Activated CD4-positive, CD25-positive, alpha-beta regulatory T cell treated with anti-CD3 and anti-CD28 coated beads, Interleukin-2, amount 50 U/mL, for 24 hours (primary cell): ENCODE measurements at regions not wholly inside any gene's neighbourhood (a gene's known extent, or its start where the extent isn't known, plus 50 kb on each side); places are given as distances from the start of the nearest gene placed in this dataset.
"Not testable (repeated sequence)": the region's sequence is repeated elsewhere in the genome, so short reads cannot be mapped to it uniquely, and the experiment has no call there.

Experiments used
- ATAC-seq, 2 donors: fragments of 150-1000 bp; cut with Tn5 transposase; one replicate each; pipeline ENCODE4 v1.10.0; 2021; ENCODE audit warnings: mild to moderate bottlenecking in 1 of 2, moderate library complexity in 1 of 2

- no peak for ATAC-seq
Observed at GRCh38 chr3:169029674-169030285, 633.7 kb downstream of the MECOM start.

- no peak for ATAC-seq
Observed at GRCh38 chr3:169028716-169029115, 634.8 kb downstream of the MECOM start.

GRCh38 chr3:169026543-169027182 lies 636.8 kb downstream of the MECOM start:
- ATAC-seq = no peak

GRCh38 chr3:169022457-169022856 lies 641.1 kb downstream of the MECOM start:
- ATAC-seq = no peak

GRCh38 chr3:169020371-169020770 lies 643.1 kb downstream of the MECOM start:
- ATAC-seq = no peak

GRCh38 chr3:169009453-169009852 lies 654.1 kb downstream of the MECOM start:
- no peak for ATAC-seq

GRCh38 chr3:169008776-169009358 lies 654.6 kb downstream of the MECOM start:
- no peak for ATAC-seq

GRCh38 chr3:169007145-169007544 lies 656.4 kb downstream of the MECOM start:
- no peak for ATAC-seq

GRCh38 chr3:169006398-169006797 lies 657.1 kb downstream of the MECOM start:
- not testable (repeated sequence) for ATAC-seq

- no peak for ATAC-seq
Observed at GRCh38 chr3:169002689-169003088, 660.8 kb downstream of the MECOM start.

- no peak for ATAC-seq
Observed at GRCh38 chr3:168998792-168999191, 664.7 kb downstream of the MECOM start.

GRCh38 chr3:168997488-168997887 lies 666.0 kb downstream of the MECOM start:
- no peak for ATAC-seq

- no peak for ATAC-seq
Observed at GRCh38 chr3:168996622-168997021, 666.9 kb downstream of the MECOM start.

GRCh38 chr3:168995129-168995528 lies 668.4 kb downstream of the MECOM start:
- ATAC-seq = no peak

- no peak for ATAC-seq
Observed at GRCh38 chr3:168991803-168992202, 671.7 kb downstream of the MECOM start.

GRCh38 chr3:168990621-168991020 lies 672.9 kb downstream of the MECOM start:
- ATAC-seq = no peak

- no peak for ATAC-seq
Observed at GRCh38 chr3:168990134-168990533, 673.4 kb downstream of the MECOM start.

- ATAC-seq = no peak
Observed at GRCh38 chr3:168989396-168989795, 674.1 kb downstream of the MECOM start.

- ATAC-seq = no peak
Observed at GRCh38 chr3:168988853-168989252, 674.7 kb downstream of the MECOM start.

- ATAC-seq = no peak
Observed at GRCh38 chr3:168984872-168985271, 678.6 kb downstream of the MECOM start.

GRCh38 chr3:168983046-168983445 lies 680.5 kb downstream of the MECOM start:
- ATAC-seq = no peak

- no peak for ATAC-seq
Observed at GRCh38 chr3:168981396-168981795, 682.1 kb downstream of the MECOM start.

GRCh38 chr3:168977716-168978374 lies 685.7 kb downstream of the MECOM start:
- no peak for ATAC-seq

- no peak for ATAC-seq
Observed at GRCh38 chr3:168976969-168977368, 686.5 kb downstream of the MECOM start.
